Neural progenitor cell (in vitro differentiated cells): ENCODE measurements at regions not wholly inside any gene's neighbourhood (a gene's known extent, or its start where the extent isn't known, plus 50 kb on each side); places are given as distances from the start of the nearest gene placed in this dataset.
A peak's percentile ranks its signal among the peaks of the same experiment; 100 is the strongest.

Experiments used
- DNase-seq: peaks from one replicate; pipeline ENCODE4 v3.0.0-alpha.2; 2016; ENCODE audit warnings: low spot score
- H2AFZ ChIP-seq: fragments of 200-600 bp; sonication (generic); replicated peaks from 2 replicates; pipeline ENCODE4 v1.6.1; 2016; ENCODE audit warnings: antibody characterized with exemption
- H3F3A ChIP-seq: fragments of 200-600 bp; sonication (generic); 2 replicates; pipeline ENCODE4 v1.6.1; 2016; ENCODE audit warnings: antibody characterized with exemption, low read depth
- H3K27ac ChIP-seq: fragments of 200-600 bp; sonication (generic); 2 replicates; pipeline ENCODE4 v1.5.1; 2016; ENCODE audit warnings: mild to moderate bottlenecking
- H3K27me3 ChIP-seq: fragments of 200-600 bp; sonication (generic); 2 replicates; pipeline ENCODE4 v1.6.1; 2016; ENCODE audit warnings: mild to moderate bottlenecking, moderate library complexity
- H3K36me3 ChIP-seq: fragments of 200-600 bp; sonication (generic); 2 replicates; pipeline ENCODE4 v1.5.1; 2016
- H3K4me1 ChIP-seq: fragments of 200-600 bp; sonication (generic); 2 replicates; pipeline ENCODE4 v1.6.1; 2016; ENCODE audit warnings: mixed run types
- H3K4me2 ChIP-seq: fragments of 200-600 bp; sonication (generic); 2 replicates; pipeline ENCODE4 v1.6.1; 2016
- H3K4me3 ChIP-seq: fragments of 200-600 bp; sonication (generic); 2 replicates; pipeline ENCODE4 v1.5.1; 2016
- H3K79me2 ChIP-seq: fragments of 200-600 bp; sonication (generic); 2 replicates; pipeline ENCODE4 v1.6.1; 2016; ENCODE audit warnings: low read depth
- H3K9ac ChIP-seq: fragments of 200-600 bp; sonication (generic); 2 replicates; pipeline ENCODE4 v1.6.1; 2016
- H3K9me3 ChIP-seq: fragments of 200-600 bp; sonication (generic); 2 replicates; pipeline ENCODE4 v1.5.1; 2016; ENCODE audit warnings: low read depth
- H4K20me1 ChIP-seq: fragments of 200-600 bp; sonication (generic); 2 replicates; pipeline ENCODE4 v1.6.1; 2016; ENCODE audit warnings: low read depth
- H3K27ac Mint-ChIP-seq: 3 replicates; pipeline ENCODE4 v1.8.0; 2021; ENCODE audit warnings: mixed read lengths
- H3K27me3 Mint-ChIP-seq: 2 replicates; pipeline ENCODE4 v1.8.0; 2022; ENCODE audit warnings: low read depth, mild to moderate bottlenecking, inconsistent platforms, moderate library complexity, mixed read lengths; ENCODE audit not compliant: insufficient read depth
- H3K36me3 Mint-ChIP-seq: 3 replicates; pipeline ENCODE4 v1.8.0; 2021; ENCODE audit warnings: mixed read lengths
- H3K4me1 Mint-ChIP-seq: 3 replicates; pipeline ENCODE4 v1.8.0; 2021; ENCODE audit warnings: mixed read lengths
- H3K4me3 Mint-ChIP-seq: 3 replicates; pipeline ENCODE4 v1.8.0; 2021; ENCODE audit warnings: mild to moderate bottlenecking, moderate library complexity, mixed read lengths
- H3K9me3 Mint-ChIP-seq: 3 replicates; pipeline ENCODE4 v1.8.0; 2020; ENCODE audit warnings: mixed read lengths
- EZH2 ChIP-seq: fragments of 200-600 bp; sonication (generic); IDR thresholded peaks from 2 replicates; pipeline ENCODE4 v1.6.1; 2017; ENCODE audit warnings: antibody characterized with exemption, mild to moderate bottlenecking, moderate library complexity
- EZH2phosphoT487 ChIP-seq: fragments of 200-600 bp; sonication (generic); IDR thresholded peaks from 2 replicates; pipeline ENCODE4 v1.6.1; 2017; ENCODE audit warnings: antibody characterized with exemption
- TF ChIP-seq, protein P1 (sequence below): fragments of 200-600 bp; sonication (generic); IDR thresholded peaks from 2 replicates; pipeline ENCODE4 v1.5.1; 2017; ENCODE audit warnings: antibody characterized with exemption, mild to moderate bottlenecking

DNA sequence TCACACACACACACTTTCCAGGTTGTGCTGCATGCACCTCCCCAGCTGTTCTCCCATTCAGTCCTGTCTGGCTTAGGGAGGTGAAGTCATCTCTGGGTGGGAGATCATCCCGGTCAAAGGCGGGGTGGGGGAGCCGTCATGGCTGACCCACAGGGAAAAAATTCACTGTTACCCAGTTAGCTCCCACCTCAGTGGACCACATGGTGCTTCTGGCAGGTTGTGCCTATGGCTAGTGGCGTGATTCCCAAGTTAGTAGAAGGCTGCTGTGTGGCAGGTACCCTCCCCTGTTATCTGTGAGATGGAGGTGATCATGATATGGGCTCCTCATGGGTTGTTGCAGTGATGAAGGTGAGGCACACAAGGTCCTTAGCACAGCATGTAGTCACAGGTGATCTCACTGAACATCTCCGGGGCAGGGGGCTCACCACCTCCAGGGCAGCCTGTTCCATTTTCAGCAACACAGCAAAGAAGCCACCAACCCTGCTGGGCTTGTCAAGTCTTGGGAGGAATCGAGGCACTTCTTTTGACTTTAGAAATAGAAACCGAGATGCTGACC lies 154.9 kb upstream of the CCND2 start:
- Histone ChIP-seq H3K4me1 (peaks cover 6% of the 10 kb centered on the region), H3K4me2 (no peak overlapping the region), H3K27me3 (peaks cover 10% of the 10 kb centered on the region), H3K79me2 (no peaks in the 10 kb centered on the region), H2AFZ (no peak overlapping the region), H4K20me1 (no peaks in the 10 kb centered on the region), H3K9ac (no peak overlapping the region), H3K27ac (no peak overlapping the region), H3F3A (peaks cover 5% of the 10 kb centered on the region), H3K4me3 (no peak overlapping the region), H3K36me3 (no peaks in the 10 kb centered on the region), H3K9me3 (no peaks in the 10 kb centered on the region)
- H3K9me3 Mint-ChIP-seq = peaks cover 9% of the 10 kb centered on the region
- no peak for DNase-seq
- H3K4me3 Mint-ChIP-seq = no peak overlapping the region
- no peaks in the 10 kb centered on the region for H3K36me3 Mint-ChIP-seq
- H3K27me3 Mint-ChIP-seq = peaks cover 5% of the 10 kb centered on the region
- peaks cover 22% of the 10 kb centered on the region for H3K4me1 Mint-ChIP-seq
- peak overlapping the region; percentile 29 for H3K27ac Mint-ChIP-seq
- TF ChIP-seq EZH2phosphoT487 = no peak

DNA sequence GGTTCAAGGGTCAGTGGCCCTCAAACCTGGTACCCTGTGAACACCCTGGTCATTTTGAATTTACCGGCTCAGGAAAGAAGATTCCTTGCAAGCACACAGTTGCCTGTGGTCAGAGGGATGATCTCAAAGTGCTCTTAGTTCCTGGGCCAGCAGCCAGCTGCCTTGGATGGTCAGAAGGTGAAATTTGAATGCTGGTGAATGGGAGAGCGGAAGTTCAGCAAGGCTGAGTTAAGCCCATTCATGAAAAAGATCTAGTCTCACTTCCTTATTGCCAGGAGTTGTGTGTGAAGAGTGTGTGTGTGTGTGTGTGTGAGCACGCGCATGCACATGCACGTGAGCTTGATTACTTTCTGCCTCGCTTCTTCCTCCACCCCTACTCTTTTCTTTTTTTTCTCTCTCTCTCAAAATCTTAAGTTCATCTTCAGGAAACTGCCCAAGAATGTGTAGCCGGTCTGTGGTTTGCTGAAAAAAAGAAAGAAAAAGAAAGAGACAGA lies 155.5 kb upstream of the CCND2 start:
- Histone ChIP-seq H3K79me2 (no peaks in the 10 kb centered on the region), H3K4me2 (no peak overlapping the region), H3K27me3 (peaks cover 10% of the 10 kb centered on the region), H3K4me3 (no peak overlapping the region), H3K4me1 (peaks cover 6% of the 10 kb centered on the region), H4K20me1 (no peaks in the 10 kb centered on the region), H3K27ac (no peak overlapping the region), H2AFZ (no peak overlapping the region), H3K9ac (no peak overlapping the region), H3K36me3 (no peaks in the 10 kb centered on the region), H3F3A (peaks cover 5% of the 10 kb centered on the region), H3K9me3 (no peaks in the 10 kb centered on the region)
- Mint-ChIP-seq H3K4me1 (peaks cover 22% of the 10 kb centered on the region), H3K4me3 (no peak overlapping the region), H3K36me3 (no peaks in the 10 kb centered on the region), H3K27me3 (peaks cover 4% of the 10 kb centered on the region), H3K27ac (no peak overlapping the region), H3K9me3 (peaks cover 6% of the 10 kb centered on the region)
- TF ChIP-seq EZH2phosphoT487 (no peak), EZH2 (no peak)
- TF ChIP-seq, protein P1, sequence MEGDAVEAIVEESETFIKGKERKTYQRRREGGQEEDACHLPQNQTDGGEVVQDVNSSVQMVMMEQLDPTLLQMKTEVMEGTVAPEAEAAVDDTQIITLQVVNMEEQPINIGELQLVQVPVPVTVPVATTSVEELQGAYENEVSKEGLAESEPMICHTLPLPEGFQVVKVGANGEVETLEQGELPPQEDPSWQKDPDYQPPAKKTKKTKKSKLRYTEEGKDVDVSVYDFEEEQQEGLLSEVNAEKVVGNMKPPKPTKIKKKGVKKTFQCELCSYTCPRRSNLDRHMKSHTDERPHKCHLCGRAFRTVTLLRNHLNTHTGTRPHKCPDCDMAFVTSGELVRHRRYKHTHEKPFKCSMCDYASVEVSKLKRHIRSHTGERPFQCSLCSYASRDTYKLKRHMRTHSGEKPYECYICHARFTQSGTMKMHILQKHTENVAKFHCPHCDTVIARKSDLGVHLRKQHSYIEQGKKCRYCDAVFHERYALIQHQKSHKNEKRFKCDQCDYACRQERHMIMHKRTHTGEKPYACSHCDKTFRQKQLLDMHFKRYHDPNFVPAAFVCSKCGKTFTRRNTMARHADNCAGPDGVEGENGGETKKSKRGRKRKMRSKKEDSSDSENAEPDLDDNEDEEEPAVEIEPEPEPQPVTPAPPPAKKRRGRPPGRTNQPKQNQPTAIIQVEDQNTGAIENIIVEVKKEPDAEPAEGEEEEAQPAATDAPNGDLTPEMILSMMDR = no peak
- no peak for DNase-seq

DNA sequence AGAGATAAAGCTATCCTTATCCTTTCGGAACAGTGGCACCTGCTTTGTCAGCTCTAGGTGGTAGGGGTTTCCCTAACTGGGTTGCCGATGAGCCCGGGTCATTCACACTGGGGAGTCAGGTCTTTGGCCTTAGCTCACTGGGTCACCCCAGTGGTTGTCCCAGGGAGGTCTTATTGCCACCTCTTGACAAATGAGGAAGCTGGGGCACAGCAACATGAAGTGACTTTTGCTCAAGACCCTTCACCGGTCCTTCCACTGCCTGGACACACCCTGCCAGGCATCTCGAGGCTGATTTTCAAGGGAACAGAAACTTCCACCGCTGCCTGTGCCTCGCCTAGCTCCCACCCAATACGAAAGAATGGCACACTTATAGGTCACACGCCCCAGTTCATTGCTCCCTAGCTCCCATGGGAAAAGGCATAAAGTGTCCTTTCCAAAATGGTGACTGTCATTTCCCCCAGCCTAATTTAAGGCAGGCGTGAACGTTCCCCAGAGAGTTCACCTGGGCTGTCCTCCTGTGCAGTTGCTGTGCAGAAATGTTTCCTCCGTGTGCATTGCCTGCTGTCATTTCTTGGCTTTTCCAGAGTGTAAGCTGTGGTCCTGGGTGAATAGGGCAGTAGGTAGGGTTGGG lies 156.1 kb upstream of the CCND2 start:
- Histone ChIP-seq H4K20me1 (no peaks in the 10 kb centered on the region), H3K79me2 (no peaks in the 10 kb centered on the region), H3K4me3 (no peak overlapping the region), H3K9me3 (no peaks in the 10 kb centered on the region), H3K27ac (no peak overlapping the region), H3K9ac (no peak overlapping the region), H3K4me1 (peaks cover 6% of the 10 kb centered on the region), H3K36me3 (no peaks in the 10 kb centered on the region), H3K27me3 (peaks cover 10% of the 10 kb centered on the region), H2AFZ (no peak overlapping the region), H3F3A (peaks cover 5% of the 10 kb centered on the region), H3K4me2 (no peak overlapping the region)
- Mint-ChIP-seq H3K4me1 (peaks cover 22% of the 10 kb centered on the region), H3K4me3 (no peak overlapping the region), H3K36me3 (no peaks in the 10 kb centered on the region), H3K27me3 (peaks cover 4% of the 10 kb centered on the region), H3K27ac (no peak overlapping the region), H3K9me3 (peaks cover 3% of the 10 kb centered on the region)
- no peak for TF ChIP-seq EZH2
- TF ChIP-seq EZH2phosphoT487 = no peak
- TF ChIP-seq, protein P1 = no peak
- DNase-seq = no peak
